GM21825 (cell line): ENCODE measurements at regions not wholly inside any gene's neighbourhood (a gene's known extent, or its start where the extent isn't known, plus 50 kb on each side); places are given as distances from the start of the nearest gene placed in this dataset.

Source experiments
- ATAC-seq: cut with Tn5 transposase; IDR thresholded peaks from one replicate; pipeline ENCODE4 v1.9.1; 2021; ENCODE audit warnings: mild to moderate bottlenecking, moderate library complexity; ENCODE audit not compliant: unreplicated experiment

GRCh38 chr3:190790185-190790584 is 72.3 kb downstream of the GMNC start:
- no peak for ATAC-seq

GRCh38 chr3:190786898-190787297 is 75.6 kb downstream of the GMNC start:
- no peak for ATAC-seq

- ATAC-seq: no peak
These were observed 77.4 kb downstream of the GMNC start for GRCh38 chr3:190785047-190785446.

- no peak for ATAC-seq
These were observed 82.0 kb downstream of the GMNC start for GRCh38 chr3:190780524-190780923.

- ATAC-seq: no peak
These were observed 87.9 kb downstream of the GMNC start for GRCh38 chr3:190774633-190775032.

GRCh38 chr3:190773948-190774347 is 88.5 kb downstream of the GMNC start:
- ATAC-seq: no peak

- no peak for ATAC-seq
These were observed 89.7 kb downstream of the GMNC start for GRCh38 chr3:190772831-190773230.

GRCh38 chr3:190768891-190769290 is 93.6 kb downstream of the GMNC start:
- ATAC-seq: no peak

- no peak for ATAC-seq
These were observed 94.6 kb downstream of the GMNC start for GRCh38 chr3:190767851-190768250.

- no peak for ATAC-seq
These were observed 98.0 kb downstream of the GMNC start for GRCh38 chr3:190764231-190765134.

GRCh38 chr3:190762801-190763200 is 99.7 kb downstream of the GMNC start:
- ATAC-seq: no peak

- no peak for ATAC-seq
These were observed 114.9 kb downstream of the GMNC start for GRCh38 chr3:190747571-190747970.

- ATAC-seq: no peak
These were observed 115.5 kb downstream of the GMNC start for GRCh38 chr3:190746986-190747385.

GRCh38 chr3:190746531-190746930 is 116.0 kb downstream of the GMNC start:
- ATAC-seq: no peak

- no peak for ATAC-seq
These were observed 120.7 kb downstream of the GMNC start for GRCh38 chr3:190741788-190742187.

GRCh38 chr3:190739641-190740185 is 122.8 kb downstream of the GMNC start:
- ATAC-seq: no peak

- no peak for ATAC-seq
These were observed 123.8 kb downstream of the GMNC start for GRCh38 chr3:190738636-190739155.

- no peak for ATAC-seq
These were observed 125.0 kb downstream of the GMNC start for GRCh38 chr3:190737446-190737845.

- ATAC-seq: no peak
These were observed 128.0 kb downstream of the GMNC start for GRCh38 chr3:190734490-190734889.

- ATAC-seq: no peak
These were observed 128.8 kb downstream of the GMNC start for GRCh38 chr3:190733591-190734146.

GRCh38 chr3:190731596-190731995 is 130.9 kb downstream of the GMNC start:
- ATAC-seq: no peak
